K562 (cell line): ENCODE measurements at regions not wholly inside any gene's neighbourhood (a gene's known extent, or its start where the extent isn't known, plus 50 kb on each side); places are given as distances from the start of the nearest gene placed in this dataset.

Experiments
- ATAC-seq: fragments of 200-7000 bp; cut with Tn5 transposase; 3 replicates; pipeline ENCODE4 v1.9.1; 2020; ENCODE audit warnings: moderate library complexity
- BruUV-seq: library from RNA; stranded (reverse); fragments of 400-500 nt; replicated peaks from 2 replicates; lab custom pipeline; 2021; lab: Mats Ljungman, UMichigan
- CTCF ChIA-PET: fragments of 300-600 bp; formaldehyde crosslinking; extraction: SDS; loops from one replicate; lab custom pipeline; 2021; ENCODE audit warnings: low intra/inter-chr PET ratio; lab: Yijun Ruan, JAX
- POLR2A ChIA-PET: fragments of 300-600, 350-650 bp; sonication (Branson Sonifier 250); formaldehyde crosslinking; extraction: SDS; loops from one replicate; lab custom pipeline; 2021; ENCODE audit warnings: antibody characterized with exemption, inconsistent platforms; lab: Yijun Ruan, JAX
- DNase-seq, 4 experiments: peaks; one replicate each; pipeline versions ENCODE4 v3.0.0 to v3.0.0-alpha.2; 2011 to 2018; ENCODE audit warnings: low spot score in 3 of 4, mixed read lengths in 3 of 4; ENCODE audit errors: extremely low read depth in 1 of 4
- FAIRE-seq: peaks from 2 replicates; lab custom pipeline; 2011; peaks lifted over from hg19 to GRCh38; lab: Jason Lieb, UNC
- H2AFZ ChIP-seq: 2 replicates; pipeline ENCODE4 v1.6.0; 2011; ENCODE audit warnings: low read depth, low read length, control low read depth, inconsistent platforms
- H3K27ac ChIP-seq: fragments of 200-600 bp; 3 replicates; pipeline ENCODE4 v1.8.0; 2011; ENCODE audit warnings: low read depth, mild to moderate bottlenecking, control low read depth, inconsistent platforms, low read length, moderate library complexity, mixed read lengths; ENCODE audit errors: extremely low read depth
- H3K27me3 ChIP-seq, 2 experiments: fragments of 300-600 bp in 1 of 2; 2 replicates in 1 of 2; 3 replicates in 1 of 2; pipeline versions ENCODE4 v1.6.0 to v1.8.0; 2011; ENCODE audit warnings: inconsistent platforms in 2 of 2, low read length in 2 of 2, mild to moderate bottlenecking in 1 of 2, mixed read lengths in 1 of 2, moderate library complexity in 1 of 2; ENCODE audit not compliant: control insufficient read depth in 2 of 2, insufficient read depth in 2 of 2
- H3K36me3 ChIP-seq: fragments of 300-600 bp; 3 replicates; pipeline ENCODE4 v1.8.0; 2011; ENCODE audit warnings: mild to moderate bottlenecking, low read length, inconsistent platforms; ENCODE audit not compliant: control insufficient read depth, insufficient read depth
- H3K4me1 ChIP-seq, 2 experiments: fragments of 200-600 bp in 1 of 2; replicated peaks in 1 of 2; 2 replicates in 1 of 2; 3 replicates in 1 of 2; pipeline versions ENCODE4 v1.5.1 to v1.8.0; 2011; ENCODE audit warnings: inconsistent platforms in 2 of 2, low read length in 2 of 2, mild to moderate bottlenecking in 1 of 2, mixed read lengths in 1 of 2, moderate library complexity in 1 of 2; ENCODE audit not compliant: control insufficient read depth in 2 of 2, insufficient read depth in 2 of 2
- H3K4me2 ChIP-seq: 2 replicates; pipeline ENCODE4 v1.6.1; 2011; ENCODE audit warnings: low read length, control low read depth, inconsistent platforms, mixed read lengths; ENCODE audit not compliant: insufficient read depth
- H3K4me3 ChIP-seq: fragments of 200-600 bp; sonication (generic), shearing (Covaris generic); 2 replicates; pipeline ENCODE4 v1.5.1; 2016; ENCODE audit warnings: control low read depth, inconsistent platforms
- H3K79me2 ChIP-seq: fragments of 200-600 bp; 3 replicates; pipeline ENCODE4 v1.8.0; 2011; ENCODE audit warnings: low read length, inconsistent platforms; ENCODE audit not compliant: control insufficient read depth, insufficient read depth
- H3K9ac ChIP-seq, 2 experiments: 2 replicates each; pipeline versions ENCODE4 v1.6.0 to v1.6.1; 2011; ENCODE audit warnings: low read depth in 2 of 2, low read length in 2 of 2, control low read depth in 1 of 2, inconsistent platforms in 1 of 2, mild to moderate bottlenecking in 1 of 2, mixed read lengths in 1 of 2; ENCODE audit not compliant: insufficient read depth in 1 of 2
- H3K9me1 ChIP-seq: one replicate; pipeline ENCODE4 v1.6.0; 2011; ENCODE audit warnings: inconsistent platforms, mild to moderate bottlenecking, low read length, moderate library complexity; ENCODE audit not compliant: control insufficient read depth, insufficient read depth
- H3K9me3 ChIP-seq: replicated peaks from 2 replicates; pipeline ENCODE4 v1.5.1; 2011; ENCODE audit warnings: low read depth, low read length, inconsistent platforms; ENCODE audit not compliant: control insufficient read depth, insufficient read depth
- H4K20me1 ChIP-seq: replicated peaks from 2 replicates; pipeline ENCODE4 v1.6.1; 2011; ENCODE audit warnings: low read length, inconsistent platforms, mixed read lengths; ENCODE audit not compliant: control insufficient read depth, insufficient read depth
- DEAF1 ChIP-seq: fragments of 450-650 bp; formaldehyde crosslinking; IDR thresholded peaks from 2 replicates; pipeline ENCODE4 v1.4.0; 2020; ENCODE audit warnings: mild to moderate bottlenecking, moderate library complexity
- JUN ChIP-seq, 2 experiments: sonication (generic) in 1 of 2; formaldehyde crosslinking in 1 of 2; IDR thresholded peaks; 2 replicates each; pipeline versions ENCODE4 v1.6.1 to v1.8.0; 2012 to 2022; ENCODE audit warnings: borderline replicate concordance in 2 of 2, mild to moderate bottlenecking in 2 of 2, improper control_type of control experiment in 1 of 2, low read depth in 1 of 2, low read length in 1 of 2, missing genetic modification reagents in 1 of 2
- SMARCA5 ChIP-seq: fragments of 450-650 bp; IDR thresholded peaks from 2 replicates; pipeline ENCODE4 v1.6.1; 2016
- SNIP1 ChIP-seq: fragments of 450-650 bp; IDR thresholded peaks from 2 replicates; pipeline ENCODE4 v1.7.1; 2017; ENCODE audit warnings: low read depth, mild to moderate bottlenecking
- TCF15 ChIP-seq: fragments of 250-450 bp; sonication (Bioruptor Pico); IDR thresholded peaks from 2 replicates; pipeline ENCODE4 v1.8.0; 2022; ENCODE audit warnings: moderate library complexity, mild to moderate bottlenecking, inconsistent platforms
- TFAM ChIP-seq: fragments of 250-450 bp; sonication (Bioruptor Pico); conservative IDR thresholded peaks from 2 replicates; pipeline ENCODE4 v1.5.0; 2021; ENCODE audit warnings: mild to moderate bottlenecking, moderate library complexity
- ZBTB26 ChIP-seq: fragments of 450-650 bp; formaldehyde crosslinking; IDR thresholded peaks from 2 replicates; pipeline ENCODE4 v1.4.0; 2022; ENCODE audit warnings: missing genetic modification characterization
- ZFX ChIP-seq: sonication (generic); formaldehyde crosslinking; IDR thresholded peaks from 2 replicates; pipeline ENCODE4 v1.8.0; 2022; ENCODE audit warnings: mild to moderate bottlenecking, missing genetic modification reagents, moderate library complexity
- ZNF655 ChIP-seq: fragments of 250-450 bp; sonication (Bioruptor Pico); IDR thresholded peaks from 2 replicates; pipeline ENCODE4 v1.5.0; 2021
- ZZZ3 ChIP-seq: fragments of 450-650 bp; IDR thresholded peaks from 2 replicates; pipeline ENCODE4 v1.6.1; 2016; ENCODE audit warnings: antibody characterized with exemption, mild to moderate bottlenecking, moderate library complexity
- WGBS: fragments of 100-300 bp; shearing (Covaris generic); methylation state at CpG from one replicate; pipeline ENCODE4 v1.1.6; 2016; ENCODE audit warnings: low coverage, mixed read lengths; ENCODE audit not compliant: insufficient coverage; ENCODE audit errors: missing lambda C conversion rate; 5-methylcytosine and 5-hydroxymethylcytosine counted together
- in situ Hi-C: fragments of 300-500 bp; cut with MboI; formaldehyde crosslinking; loops from 4 replicates; pipeline ENCODE4 v1.15.0; 2018; ENCODE audit warnings: inconsistent platforms, mixed read lengths
- intact Hi-C: fragments of 100-400 bp; cut with micrococcal nuclease; formaldehyde crosslinking; loops from 2 replicates; pipeline ENCODE4 v1.14.2; 2022

GRCh38 chr2:142220901-142221300 is 90.1 kb upstream of the LRP1B start:
- no peaks in the 10 kb centered on the region for H4K20me1 ChIP-seq
- no peaks in the 10 kb centered on the region for H3K4me1 ChIP-seq
- H3K4me3 ChIP-seq, result no peak overlapping the region
- H3K27ac ChIP-seq, result no peak overlapping the region
- peaks cover 3% of the 10 kb centered on the region; the same call in 1 of the 2 replicates for H3K9me3 ChIP-seq
- ATAC-seq, result no peak
- 0% methylated on average over 3 of the region's 3 CpGs for WGBS
- no peaks in the 10 kb centered on the region for H3K27me3 ChIP-seq
- no peaks in the 10 kb centered on the region for H3K36me3 ChIP-seq
- intact Hi-C loops, result no loop called here
- no peak for DNase-seq
- ChIA-PET POLR2A (no interaction called here), CTCF (no interaction called here)
- in situ Hi-C loops, result no loop called here
- H2AFZ ChIP-seq, result no peak overlapping the region
- H3K4me2 ChIP-seq, result no peak overlapping the region
- BruUV-seq, result no TSS peak
- H3K9ac ChIP-seq, result no peak overlapping the region
- TF ChIP-seq SMARCA5 (no peak), ZBTB26 (CRISPR knock-in tag) (no peak), ZFX (CRISPR knock-in tag) (no peak), ZNF655 (CRISPR knock-in tag) (no peak), DEAF1 (CRISPR knock-in tag) (no peak), TCF15 (no peak), JUN (IDR thresholded peaks at IDR 0.05; ENCODE audit: borderline replicate concordance, low read depth, low read length) (no peak), JUN (CRISPR knock-in tag; IDR thresholded peaks at IDR 0.05; ENCODE audit: borderline replicate concordance) (no peak), SNIP1 (no peak), ZZZ3 (no peak), TFAM (no peak)
- TF ChIP-seq, all 486 proteins: peak for 0
- no peaks in the 10 kb centered on the region for H3K79me2 ChIP-seq
- FAIRE-seq, result no peak
- H3K9me1 ChIP-seq, result no peaks in the 10 kb centered on the region
